Small intestine (tissue), 7 donors: ENCODE measurements at regions not wholly inside any gene's neighbourhood (a gene's known extent, or its start where the extent isn't known, plus 50 kb on each side); places are given as distances from the start of the nearest gene placed in this dataset.

Experiments
- DNase-seq, 2 donors: peaks; one replicate each; pipeline versions ENCODE4 v3.0.0 to v3.0.0-alpha.2; 2013
- FAIRE-seq: peaks from 2 replicates; lab custom pipeline; 2012; peaks lifted over from hg19 to GRCh38; lab: Jason Lieb, UNC
- H3K27ac ChIP-seq, 3 donors: one replicate each; pipeline ENCODE4 v1.5.1; 2013; ENCODE audit warnings: low read length in 2 of 3, mild to moderate bottlenecking in 2 of 3, control low read depth in 1 of 3, inconsistent platforms in 1 of 3, low read depth in 1 of 3, moderate library complexity in 1 of 3
- H3K27me3 ChIP-seq, 3 donors: one replicate each; pipeline ENCODE4 v1.6.1; 2013; ENCODE audit warnings: low read length in 3 of 3, inconsistent platforms in 1 of 3; ENCODE audit not compliant: control insufficient read depth in 3 of 3, insufficient read depth in 3 of 3
- H3K36me3 ChIP-seq, 3 donors: one replicate each; pipeline ENCODE4 v1.6.1; 2013; ENCODE audit warnings: low read length in 3 of 3, inconsistent platforms in 1 of 3, low read depth in 1 of 3, mild to moderate bottlenecking in 1 of 3, moderate library complexity in 1 of 3; ENCODE audit not compliant: control insufficient read depth in 3 of 3, insufficient read depth in 2 of 3
- H3K4me1 ChIP-seq, 3 donors: one replicate each; pipeline ENCODE4 v1.6.1; 2013; ENCODE audit warnings: low read length in 2 of 3, inconsistent platforms in 1 of 3, low read depth in 1 of 3, mild to moderate bottlenecking in 1 of 3, moderate library complexity in 1 of 3; ENCODE audit not compliant: control insufficient read depth in 3 of 3, insufficient read depth in 2 of 3
- H3K4me3 ChIP-seq, 3 donors: one replicate each; pipeline ENCODE4 v1.5.1; 2013; ENCODE audit warnings: low read length in 3 of 3, control low read depth in 1 of 3, inconsistent platforms in 1 of 3, low read depth in 1 of 3, mild to moderate bottlenecking in 1 of 3, moderate library complexity in 1 of 3
- H3K9me3 ChIP-seq, 2 donors: one replicate each; pipeline ENCODE4 v1.6.1; 2013; ENCODE audit warnings: low read depth in 1 of 2, low read length in 1 of 2; ENCODE audit not compliant: control insufficient read depth in 2 of 2, insufficient read depth in 1 of 2
- WGBS, 3 donors: extraction: QIAGEN DNeasy Blood & Tissue Kit; methylation state at CpG; one replicate each; pipeline ENCODE4 v1.1.7; 2013; 5-methylcytosine and 5-hydroxymethylcytosine counted together
- donor health status: healthy with polysubstance abuse.
- donor health status: control.
- donor health status: control.
- donor health status: Bipolar disorder and iron deficiency.
- donor health status: healthy.

- Histone ChIP-seq H3K9me3 (no peaks in the 10 kb centered on the region), H3K4me1 (peaks cover 0 to 7% (median 2%) of the 10 kb centered on the region in 3 donors), H3K27ac (no peak overlapping the region), H3K36me3 (no peaks in the 10 kb centered on the region), H3K4me3 (no peak overlapping the region), H3K27me3 (no peaks in the 10 kb centered on the region)
- 6 to 31% (median 18%) methylated on average over 3 of the region's 3 CpGs for WGBS, 3 donors
- DNase-seq (peak in 1 of 2 donors; percentile 32), FAIRE-seq (no peak)
Observed at GRCh38 chr9:107190061-107190935, 92.8 kb upstream of the RAD23B start.

- H3K4me1 ChIP-seq: peaks cover 0 to 7% (median 2%) of the 10 kb centered on the region in 3 donors
- DNase-seq (no peak), FAIRE-seq (no peak)
- H3K27me3 ChIP-seq: no peaks in the 10 kb centered on the region
- WGBS, 3 donors: 18 to 62% (median 38%) methylated on average over 5 of the region's 5 CpGs
- no peaks in the 10 kb centered on the region for H3K36me3 ChIP-seq
- no peaks in the 10 kb centered on the region for H3K9me3 ChIP-seq
- H3K27ac ChIP-seq: no peak overlapping the region
- H3K4me3 ChIP-seq: no peak overlapping the region
Observed at GRCh38 chr9:107190936-107191290, 92.2 kb upstream of the RAD23B start.

- DNase-seq: no peak
- H3K9me3 ChIP-seq: no peaks in the 10 kb centered on the region
- H3K27me3 ChIP-seq: no peaks in the 10 kb centered on the region
- H3K36me3 ChIP-seq: no peaks in the 10 kb centered on the region
- FAIRE-seq: no peak
- no peak overlapping the region for H3K27ac ChIP-seq
- WGBS, 3 donors: 59 to 74% (median 66%) methylated on average over 3 of the region's 3 CpGs
- H3K4me1 ChIP-seq: peaks cover 0 to 7% (median 2%) of the 10 kb centered on the region in 3 donors
- no peak overlapping the region for H3K4me3 ChIP-seq
Observed at GRCh38 chr9:107193251-107193650, 89.8 kb upstream of the RAD23B start.

- no peak overlapping the region for H3K4me3 ChIP-seq
- peaks cover 0 to 5% of the 10 kb centered on the region in 2 donors for H3K9me3 ChIP-seq
- H3K4me1 ChIP-seq: no peaks in the 10 kb centered on the region
- 66 to 79% (median 69%) methylated on average over 3 of the region's 3 CpGs for WGBS, 3 donors
- FAIRE-seq: no peak
- H3K27me3 ChIP-seq: no peaks in the 10 kb centered on the region
- no peaks in the 10 kb centered on the region for H3K36me3 ChIP-seq
- H3K27ac ChIP-seq: no peak overlapping the region
- DNase-seq: no peak
Observed at GRCh38 chr9:107198718-107199117, 84.4 kb upstream of the RAD23B start.

- no peak for FAIRE-seq
- 67 to 83% (median 67%) methylated on average over 3 of the region's 3 CpGs for WGBS, 3 donors
Observed at GRCh38 chr9:107208121-107208520, 75.0 kb upstream of the RAD23B start.

GRCh38 chr9:107210775-107211174 is 72.3 kb upstream of the RAD23B start:
- no peak overlapping the region for H3K4me3 ChIP-seq
- no peaks in the 10 kb centered on the region for H3K27me3 ChIP-seq
- DNase-seq: no peak
- WGBS, 3 donors: 90 to 94% (median 90%) methylated on average over 6 of the region's 6 CpGs
- no peaks in the 10 kb centered on the region for H3K9me3 ChIP-seq
- H3K27ac ChIP-seq: no peak overlapping the region
- no peaks in the 10 kb centered on the region for H3K4me1 ChIP-seq
- FAIRE-seq: no peak
- no peaks in the 10 kb centered on the region for H3K36me3 ChIP-seq

More at GRCh38 chr9:107208121-107208520, 75.0 kb upstream of the RAD23B start:
- no peaks in the 10 kb centered on the region for H3K27me3 ChIP-seq
- DNase-seq: no peak
- H3K27ac ChIP-seq: no peak overlapping the region
- H3K9me3 ChIP-seq: peaks cover 0 to 1% of the 10 kb centered on the region in 2 donors
- H3K4me1 ChIP-seq: no peaks in the 10 kb centered on the region
- no peak overlapping the region for H3K4me3 ChIP-seq
- H3K36me3 ChIP-seq: no peaks in the 10 kb centered on the region

GRCh38 chr9:107211284-107211923 is 71.7 kb upstream of the RAD23B start:
- no peaks in the 10 kb centered on the region for H3K36me3 ChIP-seq
- no peaks in the 10 kb centered on the region for H3K4me1 ChIP-seq
- FAIRE-seq (no peak), DNase-seq (no peak)
- H3K27ac ChIP-seq: no peak overlapping the region
- no peaks in the 10 kb centered on the region for H3K9me3 ChIP-seq
- WGBS, 3 donors: 68 to 80% (median 78%) methylated on average over 9 of the region's 9 CpGs
- no peaks in the 10 kb centered on the region for H3K27me3 ChIP-seq
- H3K4me3 ChIP-seq: no peak overlapping the region

GRCh38 chr9:107212613-107213012 is 70.5 kb upstream of the RAD23B start:
- DNase-seq (no peak), FAIRE-seq (no peak)
- Histone ChIP-seq H3K36me3 (no peaks in the 10 kb centered on the region), H3K27ac (no peak overlapping the region), H3K4me1 (no peaks in the 10 kb centered on the region), H3K4me3 (no peak overlapping the region), H3K9me3 (no peaks in the 10 kb centered on the region), H3K27me3 (no peaks in the 10 kb centered on the region)
- 97 to 99% (median 99%) methylated on average over 5 of the region's 5 CpGs for WGBS, 3 donors
